Mononuclear cell (primary cell): ENCODE measurements at regions not wholly inside any gene's neighbourhood (a gene's known extent, or its start where the extent isn't known, plus 50 kb on each side); places are given as distances from the start of the nearest gene placed in this dataset.

Experiments used
- H3K27me3 ChIP-seq: 2 replicates; pipeline ENCODE4 v1.6.0; 2011; ENCODE audit warnings: low read length, control low read depth; ENCODE audit not compliant: insufficient read depth
- H3K4me1 ChIP-seq: 2 replicates; pipeline ENCODE4 v1.5.1; 2011; ENCODE audit warnings: mild to moderate bottlenecking, low read length, control low read depth; ENCODE audit not compliant: insufficient read depth
- H3K4me3 ChIP-seq: 2 replicates; pipeline ENCODE4 v1.5.1; 2011; ENCODE audit warnings: mild to moderate bottlenecking, low read length, moderate library complexity
- H3K9me3 ChIP-seq: 2 replicates; pipeline ENCODE4 v1.5.1; 2011; ENCODE audit warnings: low read depth, mild to moderate bottlenecking, control low read depth, low read length

DNA sequence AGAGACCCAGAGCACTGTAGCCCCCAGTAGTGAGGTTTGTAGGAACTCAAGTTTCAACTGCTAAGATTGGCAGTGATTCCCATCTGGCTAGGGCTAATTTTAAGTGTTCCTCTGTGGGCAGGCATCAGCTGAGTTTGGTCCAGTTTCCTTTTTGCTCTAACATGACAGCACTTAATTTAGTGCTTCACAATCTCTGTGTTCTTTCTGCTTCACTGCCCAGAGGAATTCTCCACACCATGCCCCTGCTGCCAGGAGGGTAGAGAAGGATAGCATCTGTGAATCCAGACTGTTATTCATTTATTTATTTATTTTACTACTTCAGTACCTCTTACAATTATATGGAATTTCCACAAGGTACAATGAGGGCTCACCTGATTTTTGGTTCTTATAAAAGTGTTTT lies 549.9 kb upstream of the FSIP2 start:
- Histone ChIP-seq H3K4me3 (no peak overlapping the region), H3K4me1 (no peaks in the 10 kb centered on the region), H3K27me3 (no peaks in the 10 kb centered on the region), H3K9me3 (no peaks in the 10 kb centered on the region)

DNA sequence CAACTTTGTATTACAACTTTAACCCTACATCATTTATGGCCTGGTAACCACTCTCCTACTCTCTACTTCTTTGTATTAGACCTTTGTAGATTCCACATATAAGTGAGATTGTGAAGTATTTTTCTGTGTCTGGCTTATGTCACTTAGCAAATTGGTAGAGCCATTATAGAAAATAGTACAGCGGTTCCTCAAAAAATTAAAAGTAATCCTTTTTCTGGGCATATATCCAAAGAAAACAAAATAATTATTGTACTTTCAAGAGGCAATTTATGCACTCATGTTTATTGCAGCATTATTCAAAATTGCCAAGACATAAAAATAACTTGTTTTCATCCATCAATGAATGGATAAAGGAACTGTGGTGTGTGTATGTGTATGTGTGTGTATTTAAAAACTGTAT lies 537.5 kb upstream of the FSIP2 start:
- Histone ChIP-seq H3K9me3 (no peaks in the 10 kb centered on the region), H3K4me1 (no peaks in the 10 kb centered on the region), H3K27me3 (no peaks in the 10 kb centered on the region), H3K4me3 (no peak overlapping the region)

DNA sequence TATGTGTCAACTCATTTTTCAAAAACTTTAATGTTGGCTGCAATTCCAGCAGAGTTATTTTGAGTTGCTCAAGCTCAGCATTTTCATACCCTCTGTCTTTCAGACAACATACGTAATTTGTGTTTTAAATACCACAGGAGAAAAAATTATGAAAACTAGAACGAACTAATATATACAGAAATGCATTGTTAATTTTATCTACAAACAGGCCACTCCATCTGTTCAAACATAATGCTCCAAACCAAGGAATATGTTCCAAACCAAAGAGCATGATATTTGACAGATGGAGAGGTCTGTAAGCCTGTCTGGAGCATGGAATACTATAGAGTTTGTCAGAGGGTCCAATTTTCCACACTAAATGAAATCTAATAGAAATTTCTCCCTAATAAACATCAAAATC lies 536.2 kb upstream of the FSIP2 start:
- Histone ChIP-seq H3K4me1 (no peaks in the 10 kb centered on the region), H3K27me3 (no peaks in the 10 kb centered on the region), H3K9me3 (no peaks in the 10 kb centered on the region), H3K4me3 (no peak overlapping the region)

GRCh38 chr2:185202945-185203528 lies 535.6 kb upstream of the FSIP2 start:
- Histone ChIP-seq H3K9me3 (no peaks in the 10 kb centered on the region), H3K27me3 (no peaks in the 10 kb centered on the region), H3K4me1 (no peaks in the 10 kb centered on the region), H3K4me3 (no peak overlapping the region)

- Histone ChIP-seq H3K9me3 (peaks cover 5% of the 10 kb centered on the region), H3K27me3 (no peaks in the 10 kb centered on the region), H3K4me1 (no peaks in the 10 kb centered on the region), H3K4me3 (no peak overlapping the region)
These were observed 530.3 kb upstream of the FSIP2 start for GRCh38 chr2:185208261-185208660.

DNA sequence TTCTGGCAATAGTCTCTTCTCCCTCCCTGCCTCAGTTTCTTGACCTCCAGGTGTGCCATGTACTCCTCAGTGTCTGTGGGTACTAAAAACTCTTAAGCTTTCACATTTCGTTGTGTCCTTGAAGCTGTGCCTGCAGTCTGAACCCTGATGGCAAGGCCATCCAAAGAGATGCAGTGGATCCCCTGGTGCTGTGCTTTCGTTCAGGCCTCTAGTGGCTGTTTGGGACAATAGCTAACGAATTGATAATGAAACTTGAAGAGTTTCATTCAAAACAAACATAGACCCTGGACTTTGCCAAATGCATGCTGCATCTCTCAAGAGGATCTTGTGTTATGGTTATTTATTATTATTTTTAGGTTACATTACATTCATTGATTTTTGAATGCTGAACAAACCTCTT lies 523.1 kb upstream of the FSIP2 start:
- no peaks in the 10 kb centered on the region for H3K27me3 ChIP-seq

DNA sequence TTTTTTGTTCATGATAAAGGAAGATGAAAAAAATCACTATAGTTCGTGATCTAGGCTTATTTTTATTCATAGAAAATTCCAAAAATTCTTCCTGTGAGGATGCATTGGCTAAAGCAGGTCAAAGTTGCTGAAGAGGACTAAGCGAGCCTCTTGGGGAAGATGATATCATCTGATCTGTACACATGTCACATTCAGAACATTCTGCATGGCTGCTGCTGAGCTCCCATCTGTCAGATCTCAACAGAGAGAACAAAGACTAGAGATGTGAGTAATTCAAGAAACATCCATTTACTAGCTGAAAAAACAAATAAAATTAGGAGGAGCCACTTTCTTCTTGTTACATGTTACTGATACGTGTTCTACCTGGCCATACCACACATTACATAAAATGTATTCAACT lies 518.6 kb upstream of the FSIP2 start:
- no peaks in the 10 kb centered on the region for H3K9me3 ChIP-seq
- H3K4me3 ChIP-seq = no peak overlapping the region
- no peaks in the 10 kb centered on the region for H3K27me3 ChIP-seq
- H3K4me1 ChIP-seq = no peaks in the 10 kb centered on the region

More for the DNA sequence above, 523.1 kb upstream of the FSIP2 start:
- Histone ChIP-seq H3K4me1 (no peaks in the 10 kb centered on the region), H3K9me3 (peaks cover 5% of the 10 kb centered on the region), H3K4me3 (no peak overlapping the region)

DNA sequence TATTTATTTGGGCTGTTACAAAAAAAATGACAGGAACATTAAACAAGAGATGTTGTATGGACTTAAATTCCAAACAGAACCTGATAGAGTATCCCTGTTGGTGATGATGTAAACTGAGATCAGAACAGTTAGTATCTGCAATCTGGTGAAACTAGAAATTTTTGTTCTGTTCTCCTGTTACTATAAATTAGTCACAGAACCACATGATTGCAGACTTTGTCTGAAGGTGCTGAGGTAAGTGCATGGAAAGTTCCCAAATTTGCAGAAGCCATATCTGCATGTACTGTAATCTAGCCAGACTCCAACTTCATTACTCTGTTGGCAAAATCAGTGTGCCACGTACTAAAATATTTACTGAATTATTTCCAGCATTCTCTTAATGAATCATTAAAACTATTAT lies 516.3 kb upstream of the FSIP2 start:
- Histone ChIP-seq H3K4me1 (no peaks in the 10 kb centered on the region), H3K9me3 (no peaks in the 10 kb centered on the region), H3K4me3 (no peak overlapping the region), H3K27me3 (no peaks in the 10 kb centered on the region)

DNA sequence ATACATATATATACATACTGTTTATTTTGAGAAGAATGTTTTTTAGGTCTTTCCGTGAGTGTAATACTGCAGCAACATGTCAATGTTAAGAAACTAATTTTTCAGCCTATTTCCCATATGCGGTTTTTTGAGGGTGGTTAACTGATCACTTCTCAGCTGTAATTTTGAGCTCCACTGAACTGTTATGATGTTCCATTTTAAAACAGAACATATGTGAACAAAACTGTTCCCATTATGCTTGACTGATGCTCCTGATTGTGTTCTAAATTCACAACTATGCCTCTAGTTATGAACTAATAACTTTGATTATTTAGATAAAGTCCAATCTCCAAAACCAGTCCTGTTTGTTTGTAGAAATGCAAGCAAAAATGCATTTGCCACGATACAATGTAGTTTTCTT lies 511.2 kb upstream of the FSIP2 start:
- no peaks in the 10 kb centered on the region for H3K27me3 ChIP-seq
- H3K9me3 ChIP-seq = no peaks in the 10 kb centered on the region
- H3K4me3 ChIP-seq = no peak overlapping the region
- H3K4me1 ChIP-seq = no peaks in the 10 kb centered on the region

- Histone ChIP-seq H3K4me3 (no peak overlapping the region), H3K27me3 (no peaks in the 10 kb centered on the region), H3K9me3 (peaks cover 37% of the 10 kb centered on the region), H3K4me1 (no peaks in the 10 kb centered on the region)
These were observed 499.1 kb upstream of the FSIP2 start for GRCh38 chr2:185239491-185239890.

- H3K4me3 ChIP-seq = no peak overlapping the region
- no peaks in the 10 kb centered on the region for H3K27me3 ChIP-seq
- no peaks in the 10 kb centered on the region for H3K4me1 ChIP-seq
- peaks cover 35% of the 10 kb centered on the region for H3K9me3 ChIP-seq
These were observed 497.8 kb upstream of the FSIP2 start for GRCh38 chr2:185240796-185241195.

DNA sequence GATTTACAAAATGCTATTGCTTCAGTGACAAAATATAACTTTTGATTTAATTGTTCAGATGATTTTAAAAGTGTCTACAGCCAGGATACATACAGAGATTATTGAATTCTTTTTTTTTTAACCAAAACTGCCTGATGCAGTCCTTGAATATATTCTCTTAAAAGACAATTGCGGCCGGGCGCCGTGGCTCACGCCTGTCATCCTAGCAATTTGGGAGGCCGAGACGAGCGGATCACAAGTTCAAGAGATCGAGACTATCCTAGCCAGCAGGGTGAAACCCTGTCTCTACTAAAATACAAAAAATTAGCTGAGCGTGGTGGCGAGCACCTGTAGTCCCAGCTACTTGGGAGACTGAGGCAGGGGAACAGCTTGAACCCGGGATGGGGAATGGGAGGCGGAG lies 497.0 kb upstream of the FSIP2 start:
- Histone ChIP-seq H3K9me3 (peaks cover 27% of the 10 kb centered on the region), H3K4me3 (no peak overlapping the region), H3K27me3 (no peaks in the 10 kb centered on the region), H3K4me1 (no peaks in the 10 kb centered on the region)

DNA sequence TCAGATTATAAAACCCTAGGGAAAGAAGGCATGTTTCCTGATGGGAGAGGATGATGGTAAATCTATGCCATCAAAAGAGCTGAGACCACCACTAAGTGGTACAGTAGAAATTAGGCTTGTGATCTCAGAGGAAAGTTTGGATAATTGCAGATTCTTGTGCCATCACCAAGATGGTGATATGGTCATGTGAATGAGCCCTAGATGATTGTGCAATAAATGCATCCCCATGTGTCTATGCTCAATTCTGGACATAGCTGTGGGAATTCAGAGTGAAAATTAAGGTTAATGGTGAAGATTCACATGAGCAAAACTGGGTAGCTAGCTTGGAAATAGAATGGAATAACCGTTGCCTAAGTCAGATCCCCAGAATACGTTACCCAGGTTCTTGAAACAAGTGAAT lies 496.1 kb upstream of the FSIP2 start:
- H3K4me1 ChIP-seq = no peaks in the 10 kb centered on the region
- H3K9me3 ChIP-seq = peaks cover 18% of the 10 kb centered on the region
- no peaks in the 10 kb centered on the region for H3K27me3 ChIP-seq
- H3K4me3 ChIP-seq = no peak overlapping the region

GRCh38 chr2:185245216-185245615 lies 493.4 kb upstream of the FSIP2 start:
- Histone ChIP-seq H3K4me3 (no peak overlapping the region), H3K4me1 (no peaks in the 10 kb centered on the region), H3K9me3 (peaks cover 2% of the 10 kb centered on the region), H3K27me3 (no peaks in the 10 kb centered on the region)

DNA sequence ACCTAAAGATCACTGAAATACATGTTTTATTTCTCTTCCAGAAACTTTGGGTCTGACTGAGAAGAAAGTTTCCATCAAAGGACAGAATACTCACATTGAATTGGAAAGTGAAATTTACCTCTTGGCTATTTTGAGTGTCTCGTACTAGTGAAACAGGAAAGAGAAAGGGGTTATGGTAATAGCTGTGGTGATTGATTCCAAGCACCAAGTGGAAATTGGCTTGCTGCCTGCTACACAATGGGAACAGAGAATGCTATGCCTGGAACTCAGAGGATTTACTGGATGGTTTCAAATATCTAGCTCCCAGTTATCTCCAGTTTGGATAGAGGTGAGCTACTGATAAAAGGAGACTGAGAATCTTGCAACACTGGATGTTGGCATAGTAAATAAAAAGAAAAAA lies 492.8 kb upstream of the FSIP2 start:
- no peak overlapping the region for H3K4me3 ChIP-seq

GRCh38 chr2:185246717-185247116 lies 491.9 kb upstream of the FSIP2 start:
- Histone ChIP-seq H3K4me3 (no peak overlapping the region), H3K9me3 (peaks cover under 1% of the 10 kb centered on the region), H3K4me1 (no peaks in the 10 kb centered on the region), H3K27me3 (no peaks in the 10 kb centered on the region)

More for the DNA sequence above, 492.8 kb upstream of the FSIP2 start:
- Histone ChIP-seq H3K4me1 (no peaks in the 10 kb centered on the region), H3K27me3 (no peaks in the 10 kb centered on the region), H3K9me3 (no peaks in the 10 kb centered on the region)
